Lower lobe of right lung (tissue), 2 donors: ENCODE measurements at regions not wholly inside any gene's neighbourhood (a gene's known extent, or its start where the extent isn't known, plus 50 kb on each side); places are given as distances from the start of the nearest gene placed in this dataset.

ENCODE experiments used
- ATAC-seq, 2 donors: fragments of 200-7000 bp; cut with Tn5 transposase; one replicate each; pipeline ENCODE4 v1.9.1; 2020 to 2022; ENCODE audit warnings: mild to moderate bottlenecking in 2 of 2, moderate library complexity in 2 of 2
- DNase-seq: peaks from one replicate; pipeline ENCODE4 v3.0.0-alpha.2; 2020
- H3K27ac ChIP-seq: fragments of 200-600 bp; one replicate; pipeline ENCODE4 v1.8.0; 2022
- H3K27me3 ChIP-seq: fragments of 200-600 bp; one replicate; pipeline ENCODE4 v1.8.0; 2022; ENCODE audit warnings: low read depth
- H3K36me3 ChIP-seq: fragments of 200-600 bp; one replicate; pipeline ENCODE4 v1.8.0; 2022; ENCODE audit warnings: mild to moderate bottlenecking
- H3K4me1 ChIP-seq: fragments of 200-600 bp; one replicate; pipeline ENCODE4 v1.8.0; 2022
- H3K4me3 ChIP-seq: fragments of 200-600 bp; one replicate; pipeline ENCODE4 v1.8.0; 2022; ENCODE audit warnings: mild to moderate bottlenecking
- H3K9me3 ChIP-seq: fragments of 200-600 bp; one replicate; pipeline ENCODE4 v1.8.0; 2022
- intact Hi-C: fragments of 100-400 bp; cut with DNase I; formaldehyde crosslinking; loops from one replicate; pipeline ENCODE4 v1.11.0; 2022
- TF ChIP-seq, protein P1 (sequence below): fragments of 200-600 bp; IDR thresholded peaks from one replicate; pipeline ENCODE4 v1.8.0; 2022; ENCODE audit warnings: antibody characterized with exemption, mild to moderate bottlenecking
- donor health status: DM: no; HTN: yes; CAD: no; lungs with severe emphysema.

GRCh38 chr5:164013077-164013670 lies 507.8 kb downstream of the MAT2B start:
- Histone ChIP-seq H3K36me3 (no peaks in the 10 kb centered on the region), H3K4me3 (no peak overlapping the region), H3K4me1 (no peaks in the 10 kb centered on the region), H3K9me3 (no peaks in the 10 kb centered on the region), H3K27me3 (no peaks in the 10 kb centered on the region), H3K27ac (no peak overlapping the region)
- DNase-seq (no peak), ATAC-seq (peak in 1 of 2 donors; percentile 76)
- intact Hi-C loops = loop anchor here (10.0 kb wide), 1 partner anchor 492 kb away; no protein-coding TSS in a partner anchor
- TF ChIP-seq, protein P1, sequence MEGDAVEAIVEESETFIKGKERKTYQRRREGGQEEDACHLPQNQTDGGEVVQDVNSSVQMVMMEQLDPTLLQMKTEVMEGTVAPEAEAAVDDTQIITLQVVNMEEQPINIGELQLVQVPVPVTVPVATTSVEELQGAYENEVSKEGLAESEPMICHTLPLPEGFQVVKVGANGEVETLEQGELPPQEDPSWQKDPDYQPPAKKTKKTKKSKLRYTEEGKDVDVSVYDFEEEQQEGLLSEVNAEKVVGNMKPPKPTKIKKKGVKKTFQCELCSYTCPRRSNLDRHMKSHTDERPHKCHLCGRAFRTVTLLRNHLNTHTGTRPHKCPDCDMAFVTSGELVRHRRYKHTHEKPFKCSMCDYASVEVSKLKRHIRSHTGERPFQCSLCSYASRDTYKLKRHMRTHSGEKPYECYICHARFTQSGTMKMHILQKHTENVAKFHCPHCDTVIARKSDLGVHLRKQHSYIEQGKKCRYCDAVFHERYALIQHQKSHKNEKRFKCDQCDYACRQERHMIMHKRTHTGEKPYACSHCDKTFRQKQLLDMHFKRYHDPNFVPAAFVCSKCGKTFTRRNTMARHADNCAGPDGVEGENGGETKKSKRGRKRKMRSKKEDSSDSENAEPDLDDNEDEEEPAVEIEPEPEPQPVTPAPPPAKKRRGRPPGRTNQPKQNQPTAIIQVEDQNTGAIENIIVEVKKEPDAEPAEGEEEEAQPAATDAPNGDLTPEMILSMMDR = peak; percentile 64

GRCh38 chr5:164020116-164020515 lies 514.7 kb downstream of the MAT2B start:
- DNase-seq (no peak), ATAC-seq (no peak)
- TF ChIP-seq, protein P1 = no peak
- H3K9me3 ChIP-seq = no peaks in the 10 kb centered on the region
- H3K36me3 ChIP-seq = no peaks in the 10 kb centered on the region
- intact Hi-C loops = no loop called here
- H3K27ac ChIP-seq = no peak overlapping the region
- no peak overlapping the region for H3K4me3 ChIP-seq
- no peaks in the 10 kb centered on the region for H3K4me1 ChIP-seq
- no peaks in the 10 kb centered on the region for H3K27me3 ChIP-seq

DNA sequence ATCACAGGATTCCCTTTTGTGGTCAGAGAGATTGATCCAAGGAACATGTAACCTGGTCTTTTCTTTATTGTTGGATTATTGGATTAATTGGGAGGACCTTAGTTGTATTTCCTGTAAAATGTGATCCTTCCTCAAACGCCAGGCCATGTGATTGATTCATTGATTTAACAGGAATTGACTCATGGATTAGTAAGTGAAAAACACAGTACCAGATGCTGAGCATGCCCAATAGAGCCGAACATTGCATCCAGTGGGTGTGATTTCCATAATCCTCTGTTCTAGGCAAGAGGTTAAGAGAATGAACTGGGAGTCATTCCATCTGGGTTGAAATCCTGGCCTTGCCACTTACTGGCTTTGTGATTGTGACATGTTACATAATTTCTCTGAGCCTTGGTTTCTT lies 522.3 kb downstream of the MAT2B start:
- Histone ChIP-seq H3K9me3 (no peaks in the 10 kb centered on the region), H3K27ac (no peak overlapping the region), H3K36me3 (no peaks in the 10 kb centered on the region), H3K4me3 (no peak overlapping the region), H3K27me3 (no peaks in the 10 kb centered on the region), H3K4me1 (no peaks in the 10 kb centered on the region)
- intact Hi-C loops = no loop called here
- ATAC-seq (no peak), DNase-seq (no peak)
- TF ChIP-seq, protein P1 = no peak

GRCh38 chr5:164038128-164038783 lies 532.8 kb downstream of the MAT2B start:
- TF ChIP-seq, protein P1 = no peak
- Histone ChIP-seq H3K9me3 (no peaks in the 10 kb centered on the region), H3K36me3 (no peaks in the 10 kb centered on the region), H3K4me1 (no peaks in the 10 kb centered on the region), H3K27me3 (no peaks in the 10 kb centered on the region), H3K4me3 (no peak overlapping the region), H3K27ac (no peak overlapping the region)
- intact Hi-C loops = no loop called here
- DNase-seq (no peak), ATAC-seq (no peak)

DNA sequence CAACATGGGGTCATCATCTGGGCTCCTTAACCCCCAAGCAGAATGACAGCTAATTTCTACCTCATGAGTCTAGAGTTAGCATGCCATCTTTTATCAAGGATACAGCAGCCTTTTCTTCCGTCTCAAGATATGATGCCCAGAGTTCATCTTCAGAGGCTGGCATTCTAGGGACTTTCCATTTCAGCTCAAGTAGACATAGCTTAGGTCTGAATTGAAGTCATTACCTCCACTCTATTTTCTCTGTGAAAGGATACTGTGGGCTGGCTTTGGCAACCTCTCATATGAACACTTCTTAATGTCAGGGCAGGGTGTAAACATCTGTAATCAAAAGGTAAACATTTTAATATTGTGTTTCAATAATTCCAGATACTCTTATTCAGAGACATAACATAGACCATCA lies 535.7 kb downstream of the MAT2B start:
- no peak overlapping the region for H3K4me3 ChIP-seq
- H3K4me1 ChIP-seq = no peaks in the 10 kb centered on the region
- no peak overlapping the region for H3K27ac ChIP-seq
- no peaks in the 10 kb centered on the region for H3K27me3 ChIP-seq
- no peaks in the 10 kb centered on the region for H3K9me3 ChIP-seq
- no peak for ATAC-seq
- TF ChIP-seq, protein P1 = no peak
- H3K36me3 ChIP-seq = no peaks in the 10 kb centered on the region
- no peak for DNase-seq
- intact Hi-C loops = no loop called here
